ENCODE measurements at regions not wholly inside any gene's neighbourhood (a gene's known extent, or its start where the extent isn't known, plus 50 kb on each side); places are given as distances from the start of the nearest gene placed in this dataset.

- intact Hi-C loops (cut with DNase I) = no loop called here
- TF ChIP-seq CTCF (IDR thresholded peaks at IDR 0.05) (no peak), POLR2A (IDR thresholded peaks at IDR 0.05) (no peak)
- 64 to 68% (median 65%) methylated on average over 15 of the region's 15 CpGs for WGBS, 4 donors
- no peaks in the 10 kb centered on the region for H3K36me3 ChIP-seq
- H3K4me1 ChIP-seq = peaks cover 0 to 3% (median 0%) of the 10 kb centered on the region in 12 donors
- no peak for ATAC-seq
- no peak for DNase-seq
- no peaks in the 10 kb centered on the region for H3K9me3 ChIP-seq
- H3K27ac ChIP-seq = no peak overlapping the region
- no peak overlapping the region for H3K4me3 ChIP-seq
- peaks cover 6 to 63% (median 35%) of the 10 kb centered on the region in 9 donors for H3K27me3 ChIP-seq
These were observed 84.3 kb downstream of the UBIAD1 start for GRCh38 chr1:11357276-11357675.

GRCh38 chr1:11358984-11359383 is 86.0 kb downstream of the UBIAD1 start:
- ATAC-seq = no peak
- no peak for DNase-seq
- Histone ChIP-seq H3K4me1 (peaks cover 0 to 5% (median 0%) of the 10 kb centered on the region in 12 donors), H3K9me3 (no peaks in the 10 kb centered on the region), H3K27me3 (peaks cover 8 to 70% (median 35%) of the 10 kb centered on the region in 9 donors), H3K36me3 (no peaks in the 10 kb centered on the region), H3K27ac (no peak overlapping the region), H3K4me3 (no peak overlapping the region)
- TF ChIP-seq POLR2A (IDR thresholded peaks at IDR 0.05) (no peak), CTCF (IDR thresholded peaks at IDR 0.05) (no peak)
- 49 to 64% (median 62%) methylated on average over 6 of the region's 6 CpGs for WGBS, 4 donors
- intact Hi-C loops (cut with DNase I) = no loop called here

DNA sequence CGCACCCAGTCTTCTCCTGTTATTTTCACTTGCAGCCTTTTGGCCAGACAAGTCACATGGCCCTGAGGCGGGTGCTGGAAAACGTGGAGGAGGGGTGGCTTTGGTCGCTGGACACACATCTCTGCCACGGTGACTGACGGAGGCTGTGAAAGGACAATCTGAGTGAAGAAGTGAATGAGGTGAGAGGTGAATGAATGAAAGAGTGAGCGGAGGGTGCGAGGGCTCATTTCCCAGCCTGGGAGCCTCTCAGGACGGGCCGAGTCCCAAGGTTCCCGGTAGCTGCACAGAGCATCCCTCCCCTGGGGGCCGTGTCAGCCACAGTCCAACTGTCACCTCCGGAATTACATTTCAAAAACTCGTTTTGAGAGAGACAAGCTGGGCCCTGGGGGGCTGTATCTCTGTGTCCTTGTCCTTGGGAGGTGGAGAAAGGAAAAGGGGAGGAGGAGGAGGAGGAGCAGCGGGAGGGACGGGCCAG is 89.6 kb downstream of the UBIAD1 start:
- DNase-seq (no peak), ATAC-seq (no peak)
- WGBS, 4 donors = 34 to 45% (median 42%) methylated on average over 16 of the region's 16 CpGs
- Histone ChIP-seq H3K4me1 (peaks cover 0 to 5% (median 0%) of the 10 kb centered on the region in 12 donors), H3K27ac (no peak overlapping the region), H3K36me3 (no peaks in the 10 kb centered on the region), H3K4me3 (no peak overlapping the region), H3K27me3 (peaks cover 0 to 44% (median 7%) of the 10 kb centered on the region in 9 donors), H3K9me3 (no peaks in the 10 kb centered on the region)
- TF ChIP-seq POLR2A (IDR thresholded peaks at IDR 0.05) = no peak
- TF ChIP-seq CTCF (IDR thresholded peaks at IDR 0.05) = no peak
- intact Hi-C loops (cut with DNase I) = no loop called here

GRCh38 chr1:11364170-11364569 is 91.2 kb downstream of the UBIAD1 start:
- H3K27me3 ChIP-seq = peaks cover 0 to 34% (median 4%) of the 10 kb centered on the region in 9 donors
- peak in 2 of 12 donors; percentile 12 to 15 for TF ChIP-seq CTCF (IDR thresholded peaks at IDR 0.05)
- no peak for TF ChIP-seq POLR2A (IDR thresholded peaks at IDR 0.05)
- H3K9me3 ChIP-seq = no peaks in the 10 kb centered on the region
- no peak overlapping the region for H3K4me3 ChIP-seq
- H3K4me1 ChIP-seq = peaks cover 0 to 5% (median 0%) of the 10 kb centered on the region in 12 donors
- no peaks in the 10 kb centered on the region for H3K36me3 ChIP-seq
- intact Hi-C loops (cut with DNase I) = no loop called here
- no peak overlapping the region for H3K27ac ChIP-seq
- no peak for DNase-seq
- WGBS, 4 donors = 62 to 71% (median 66%) methylated on average over 5 to 7 of the region's 7 CpGs
- ATAC-seq = no peak
